HG03045 (cell line): ENCODE measurements at regions not wholly inside any gene's neighbourhood (a gene's known extent, or its start where the extent isn't known, plus 50 kb on each side); places are given as distances from the start of the nearest gene placed in this dataset.
"Not testable (repeated sequence)": the region's sequence is repeated elsewhere in the genome, so short reads cannot be mapped to it uniquely, and the experiment has no call there.

ENCODE experiments used
- ATAC-seq: cut with Tn5 transposase; IDR thresholded peaks from one replicate; pipeline ENCODE4 v1.9.1; 2021; ENCODE audit warnings: mild to moderate bottlenecking, moderate library complexity; ENCODE audit not compliant: unreplicated experiment

- ATAC-seq, result not testable (repeated sequence)
Observed at GRCh38 chr9:65454666-65455065, 169.7 kb upstream of the FOXD4L5 start.

GRCh38 chr9:65454034-65454433 is 169.0 kb upstream of the FOXD4L5 start:
- not testable (repeated sequence) for ATAC-seq

- ATAC-seq, result not testable (repeated sequence)
Observed at GRCh38 chr9:65449886-65450610, 165.0 kb upstream of the FOXD4L5 start.

- no peak for ATAC-seq
Observed at GRCh38 chr9:65449423-65449822, 164.4 kb upstream of the FOXD4L5 start.

- not testable (repeated sequence) for ATAC-seq
Observed at GRCh38 chr9:65447146-65447545, 162.1 kb upstream of the FOXD4L5 start.

GRCh38 chr9:65445991-65446390 is 161.0 kb upstream of the FOXD4L5 start:
- ATAC-seq, result not testable (repeated sequence)

- no peak for ATAC-seq
Observed at GRCh38 chr9:65444943-65445342, 159.9 kb upstream of the FOXD4L5 start.

GRCh38 chr9:65442116-65442515 is 157.1 kb upstream of the FOXD4L5 start:
- not testable (repeated sequence) for ATAC-seq

- ATAC-seq, result not testable (repeated sequence)
Observed at GRCh38 chr9:65441324-65441920, 156.4 kb upstream of the FOXD4L5 start.

GRCh38 chr9:65437724-65438123 is 152.7 kb upstream of the FOXD4L5 start:
- ATAC-seq, result no peak

GRCh38 chr9:65435464-65435863 is 150.5 kb upstream of the FOXD4L5 start:
- ATAC-seq, result no peak

GRCh38 chr9:65432722-65433323 is 147.8 kb upstream of the FOXD4L5 start:
- no peak for ATAC-seq

- no peak for ATAC-seq
Observed at GRCh38 chr9:65432051-65432450, 147.0 kb upstream of the FOXD4L5 start.

- ATAC-seq, result no peak
Observed at GRCh38 chr9:65430221-65430620, 145.2 kb upstream of the FOXD4L5 start.

- ATAC-seq, result not testable (repeated sequence)
Observed at GRCh38 chr9:65427361-65427760, 142.4 kb upstream of the FOXD4L5 start.

GRCh38 chr9:65426813-65427212 is 141.8 kb upstream of the FOXD4L5 start:
- ATAC-seq, result not testable (repeated sequence)

- no peak for ATAC-seq
Observed at GRCh38 chr9:65426231-65426630, 141.2 kb upstream of the FOXD4L5 start.

GRCh38 chr9:65425183-65425582 is 140.2 kb upstream of the FOXD4L5 start:
- not testable (repeated sequence) for ATAC-seq

- not testable (repeated sequence) for ATAC-seq
Observed at GRCh38 chr9:65424437-65424984, 139.5 kb upstream of the FOXD4L5 start.

GRCh38 chr9:65423691-65424436 is 138.9 kb upstream of the FOXD4L5 start:
- not testable (repeated sequence) for ATAC-seq
